Vagina (tissue), 2 donors: ENCODE measurements at regions not wholly inside any gene's neighbourhood (a gene's known extent, or its start where the extent isn't known, plus 50 kb on each side); places are given as distances from the start of the nearest gene placed in this dataset.

ENCODE experiments used
- DNase-seq, 2 donors: peaks; one replicate each; pipeline ENCODE4 v3.0.0-alpha.2; 2017; ENCODE audit errors: extremely low spot score in 2 of 2
- H3K27ac ChIP-seq: fragments of 200-600 bp; sonication (generic); one replicate; pipeline ENCODE4 v1.5.1; 2019
- H3K27me3 ChIP-seq: fragments of 200-600 bp; sonication (generic); one replicate; pipeline ENCODE4 v1.5.1; 2019
- H3K36me3 ChIP-seq, 2 donors: fragments of 200-600 bp; sonication (generic); one replicate each; pipeline ENCODE4 v1.5.1; 2017 to 2019
- H3K4me1 ChIP-seq: fragments of 200-600 bp; sonication (generic); one replicate; pipeline ENCODE4 v1.5.1; 2019
- H3K4me3 ChIP-seq, 2 donors: fragments of 200-600 bp; sonication (generic); 1 replicate in 1 of 2; 2 replicates in 1 of 2; pipeline ENCODE4 v1.5.1; 2016 to 2019
- H3K9me3 ChIP-seq: fragments of 200-600 bp; sonication (generic); one replicate; pipeline ENCODE4 v1.5.1; 2019
- CTCF ChIP-seq, 3 experiments: fragments of 450-650 bp in 2 of 3; fragments of 200-600 bp in 1 of 3; sonication (generic) in 1 of 3; IDR thresholded peaks; one replicate each; pipeline ENCODE4 v1.5.1; 2017 to 2019; ENCODE audit warnings: antibody characterized with exemption in 3 of 3, mild to moderate bottlenecking in 2 of 3, moderate library complexity in 2 of 3
- POLR2A ChIP-seq, 2 donors: fragments of 450-650 bp; IDR thresholded peaks; one replicate each; pipeline ENCODE4 v1.6.1; 2017; ENCODE audit warnings: antibody characterized with exemption in 2 of 2, mild to moderate bottlenecking in 2 of 2, moderate library complexity in 2 of 2
- POLR2AphosphoS5 ChIP-seq, 2 donors: sonication (generic); formaldehyde crosslinking; IDR thresholded peaks; one replicate each; pipeline ENCODE4 v1.9.0; 2017; ENCODE audit warnings: antibody characterized with exemption in 2 of 2, mild to moderate bottlenecking in 2 of 2, low read depth in 1 of 2; ENCODE audit not compliant: insufficient read depth in 1 of 2
- intact Hi-C: fragments of 100-400 bp; cut with DNase I; formaldehyde crosslinking; loops from one replicate; pipeline ENCODE4 v1.15.1; 2023

- no peak overlapping the region for H3K27ac ChIP-seq
- H3K27me3 ChIP-seq: no peaks in the 10 kb centered on the region
- no peaks in the 10 kb centered on the region for H3K4me1 ChIP-seq
- no peaks in the 10 kb centered on the region for H3K9me3 ChIP-seq
- no peak overlapping the region for H3K4me3 ChIP-seq
- no peaks in the 10 kb centered on the region for H3K36me3 ChIP-seq
- intact Hi-C loops: no loop called here
- DNase-seq: no peak
- no peak for TF ChIP-seq POLR2AphosphoS5 (IDR thresholded peaks at IDR 0.05; ENCODE audit: insufficient read depth in 1 of 2, low read depth in 1 of 2)
- TF ChIP-seq POLR2A (IDR thresholded peaks at IDR 0.05): no peak
- no peak for TF ChIP-seq CTCF (IDR thresholded peaks at IDR 0.05)
Measured at GRCh38 chr13:87535911-87536310, 135.3 kb upstream of the SLITRK5 start.

- H3K27ac ChIP-seq: no peak overlapping the region
- TF ChIP-seq POLR2AphosphoS5 (IDR thresholded peaks at IDR 0.05; ENCODE audit: insufficient read depth in 1 of 2, low read depth in 1 of 2) (no peak), CTCF (IDR thresholded peaks at IDR 0.05) (no peak), POLR2A (IDR thresholded peaks at IDR 0.05) (no peak)
- H3K4me3 ChIP-seq: no peak overlapping the region
- intact Hi-C loops: no loop called here
- no peaks in the 10 kb centered on the region for H3K4me1 ChIP-seq
- H3K36me3 ChIP-seq: no peaks in the 10 kb centered on the region
- H3K9me3 ChIP-seq: no peaks in the 10 kb centered on the region
- no peak for DNase-seq
- no peaks in the 10 kb centered on the region for H3K27me3 ChIP-seq
Measured at GRCh38 chr13:87536499-87536898, 134.7 kb upstream of the SLITRK5 start.

- Histone ChIP-seq H3K4me1 (no peaks in the 10 kb centered on the region), H3K4me3 (no peak overlapping the region), H3K36me3 (no peaks in the 10 kb centered on the region), H3K9me3 (no peaks in the 10 kb centered on the region), H3K27ac (no peak overlapping the region), H3K27me3 (no peaks in the 10 kb centered on the region)
- no peak for DNase-seq
- TF ChIP-seq POLR2A (IDR thresholded peaks at IDR 0.05): no peak
- TF ChIP-seq POLR2AphosphoS5 (IDR thresholded peaks at IDR 0.05; ENCODE audit: insufficient read depth in 1 of 2, low read depth in 1 of 2): no peak
- TF ChIP-seq CTCF (IDR thresholded peaks at IDR 0.05): no peak
- intact Hi-C loops: no loop called here
Measured at GRCh38 chr13:87536899-87537298, 134.3 kb upstream of the SLITRK5 start.

GRCh38 chr13:87537951-87538350, 133.2 kb upstream of the SLITRK5 start:
- Histone ChIP-seq H3K9me3 (no peaks in the 10 kb centered on the region), H3K4me1 (no peaks in the 10 kb centered on the region), H3K36me3 (no peaks in the 10 kb centered on the region), H3K4me3 (no peak overlapping the region), H3K27me3 (no peaks in the 10 kb centered on the region), H3K27ac (no peak overlapping the region)
- DNase-seq: no peak
- intact Hi-C loops: no loop called here
- no peak for TF ChIP-seq POLR2AphosphoS5 (IDR thresholded peaks at IDR 0.05; ENCODE audit: insufficient read depth in 1 of 2, low read depth in 1 of 2)
- no peak for TF ChIP-seq CTCF (IDR thresholded peaks at IDR 0.05)
- TF ChIP-seq POLR2A (IDR thresholded peaks at IDR 0.05): no peak

- no peak overlapping the region for H3K4me3 ChIP-seq
- H3K27me3 ChIP-seq: no peaks in the 10 kb centered on the region
- no peaks in the 10 kb centered on the region for H3K36me3 ChIP-seq
- intact Hi-C loops: no loop called here
- TF ChIP-seq POLR2A (IDR thresholded peaks at IDR 0.05) (no peak), CTCF (IDR thresholded peaks at IDR 0.05) (no peak), POLR2AphosphoS5 (IDR thresholded peaks at IDR 0.05; ENCODE audit: insufficient read depth in 1 of 2, low read depth in 1 of 2) (no peak)
- no peak overlapping the region for H3K27ac ChIP-seq
- H3K9me3 ChIP-seq: no peaks in the 10 kb centered on the region
- no peaks in the 10 kb centered on the region for H3K4me1 ChIP-seq
- no peak for DNase-seq
Measured at GRCh38 chr13:87538366-87539052, 132.7 kb upstream of the SLITRK5 start.
